Cardiac muscle cell (in vitro differentiated cells and primary cell): ENCODE measurements at regions not wholly inside any gene's neighbourhood (a gene's known extent, or its start where the extent isn't known, plus 50 kb on each side); places are given as distances from the start of the nearest gene placed in this dataset.

Source experiments
- DNase-seq, 2 donors: peaks; one replicate each; pipeline versions ENCODE4 v3.0.0 to v3.0.0-alpha.2; 2010 to 2017; ENCODE audit warnings: low read depth in 1 of 2, low spot score in 1 of 2
- H3K27ac ChIP-seq: fragments of 200-600 bp; sonication (generic); 2 replicates; pipeline ENCODE4 v1.5.1; 2016
- H3K27me3 ChIP-seq: fragments of 200-600 bp; sonication (generic); 2 replicates; pipeline ENCODE4 v1.6.0; 2016; ENCODE audit warnings: control low read depth
- H3K36me3 ChIP-seq: fragments of 200-600 bp; sonication (generic); 2 replicates; pipeline ENCODE4 v1.5.1; 2016; ENCODE audit warnings: control low read depth
- H3K4me1 ChIP-seq: fragments of 200-600 bp; sonication (generic); 2 replicates; pipeline ENCODE4 v1.8.1; 2017; ENCODE audit warnings: low read depth, mild to moderate bottlenecking, mixed run types
- H3K4me3 ChIP-seq: fragments of 200-600 bp; sonication (generic); 2 replicates; pipeline ENCODE4 v1.5.1; 2016; ENCODE audit warnings: mild to moderate bottlenecking
- H3K9me3 ChIP-seq: fragments of 200-600 bp; sonication (generic); 2 replicates; pipeline ENCODE4 v1.5.1; 2017; ENCODE audit warnings: low read depth, mild to moderate bottlenecking, control low read depth
- TF ChIP-seq, protein P1 (sequence below): IDR thresholded peaks from 2 replicates; pipeline ENCODE4 v1.5.1; 2012; ENCODE audit warnings: low read depth, mild to moderate bottlenecking, low read length

DNA sequence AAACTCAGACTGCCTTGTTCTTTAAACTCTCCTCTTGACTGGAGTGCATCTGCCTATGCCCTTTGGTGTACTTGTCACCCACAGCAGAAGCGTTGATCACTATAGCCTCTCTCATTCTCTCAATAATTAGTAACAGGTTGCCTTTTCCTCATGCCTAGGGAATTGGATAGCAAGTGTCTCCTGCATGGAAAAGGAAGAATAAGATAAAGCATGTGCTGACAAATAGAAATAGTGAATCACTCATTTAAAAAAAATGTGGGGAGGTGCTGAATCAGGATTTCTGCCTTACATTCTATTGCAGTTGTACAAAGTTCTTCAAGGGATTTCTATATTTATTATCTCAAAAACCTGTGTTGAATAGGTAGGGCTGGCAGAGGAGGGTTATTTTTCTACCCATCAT is 323.0 kb downstream of the TXNL1 start:
- TF ChIP-seq, protein P1, sequence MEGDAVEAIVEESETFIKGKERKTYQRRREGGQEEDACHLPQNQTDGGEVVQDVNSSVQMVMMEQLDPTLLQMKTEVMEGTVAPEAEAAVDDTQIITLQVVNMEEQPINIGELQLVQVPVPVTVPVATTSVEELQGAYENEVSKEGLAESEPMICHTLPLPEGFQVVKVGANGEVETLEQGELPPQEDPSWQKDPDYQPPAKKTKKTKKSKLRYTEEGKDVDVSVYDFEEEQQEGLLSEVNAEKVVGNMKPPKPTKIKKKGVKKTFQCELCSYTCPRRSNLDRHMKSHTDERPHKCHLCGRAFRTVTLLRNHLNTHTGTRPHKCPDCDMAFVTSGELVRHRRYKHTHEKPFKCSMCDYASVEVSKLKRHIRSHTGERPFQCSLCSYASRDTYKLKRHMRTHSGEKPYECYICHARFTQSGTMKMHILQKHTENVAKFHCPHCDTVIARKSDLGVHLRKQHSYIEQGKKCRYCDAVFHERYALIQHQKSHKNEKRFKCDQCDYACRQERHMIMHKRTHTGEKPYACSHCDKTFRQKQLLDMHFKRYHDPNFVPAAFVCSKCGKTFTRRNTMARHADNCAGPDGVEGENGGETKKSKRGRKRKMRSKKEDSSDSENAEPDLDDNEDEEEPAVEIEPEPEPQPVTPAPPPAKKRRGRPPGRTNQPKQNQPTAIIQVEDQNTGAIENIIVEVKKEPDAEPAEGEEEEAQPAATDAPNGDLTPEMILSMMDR, result no peak
- no peaks in the 10 kb centered on the region for H3K36me3 ChIP-seq
- H3K9me3 ChIP-seq, result no peaks in the 10 kb centered on the region

DNA sequence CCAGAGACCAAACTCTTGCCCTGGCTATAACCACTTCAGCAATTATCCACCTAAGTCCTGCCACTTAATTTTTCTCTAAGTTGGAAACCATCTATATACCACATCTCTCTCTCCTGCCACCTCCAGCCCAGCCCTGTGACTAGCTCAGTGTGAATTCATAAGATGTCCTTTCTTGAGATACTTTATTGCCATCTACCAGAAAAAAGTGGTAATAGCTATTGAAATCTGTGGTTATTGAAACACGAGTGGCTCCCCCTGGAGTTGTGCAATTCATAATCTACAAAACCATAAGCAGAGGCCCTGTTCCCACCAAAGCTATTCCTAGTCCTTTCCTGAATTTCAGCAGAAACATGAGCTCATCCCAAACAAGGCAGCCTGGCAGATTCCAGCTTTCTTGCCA is 324.0 kb downstream of the TXNL1 start:
- no peaks in the 10 kb centered on the region for H3K36me3 ChIP-seq
- peak in 1 of 2 donors; percentile 29 for DNase-seq
- no peak overlapping the region for H3K27ac ChIP-seq
- no peak overlapping the region for H3K4me3 ChIP-seq
- H3K9me3 ChIP-seq, result no peaks in the 10 kb centered on the region
- TF ChIP-seq, protein P1, result peak; percentile 16
- no peaks in the 10 kb centered on the region for H3K4me1 ChIP-seq
- H3K27me3 ChIP-seq, result no peaks in the 10 kb centered on the region

More for the DNA sequence above, 323.0 kb downstream of the TXNL1 start:
- Histone ChIP-seq H3K4me3 (no peak overlapping the region), H3K4me1 (peaks cover 1% of the 10 kb centered on the region), H3K27me3 (no peaks in the 10 kb centered on the region), H3K27ac (no peak overlapping the region)
- peak in 1 of 2 donors; percentile 31 for DNase-seq

DNA sequence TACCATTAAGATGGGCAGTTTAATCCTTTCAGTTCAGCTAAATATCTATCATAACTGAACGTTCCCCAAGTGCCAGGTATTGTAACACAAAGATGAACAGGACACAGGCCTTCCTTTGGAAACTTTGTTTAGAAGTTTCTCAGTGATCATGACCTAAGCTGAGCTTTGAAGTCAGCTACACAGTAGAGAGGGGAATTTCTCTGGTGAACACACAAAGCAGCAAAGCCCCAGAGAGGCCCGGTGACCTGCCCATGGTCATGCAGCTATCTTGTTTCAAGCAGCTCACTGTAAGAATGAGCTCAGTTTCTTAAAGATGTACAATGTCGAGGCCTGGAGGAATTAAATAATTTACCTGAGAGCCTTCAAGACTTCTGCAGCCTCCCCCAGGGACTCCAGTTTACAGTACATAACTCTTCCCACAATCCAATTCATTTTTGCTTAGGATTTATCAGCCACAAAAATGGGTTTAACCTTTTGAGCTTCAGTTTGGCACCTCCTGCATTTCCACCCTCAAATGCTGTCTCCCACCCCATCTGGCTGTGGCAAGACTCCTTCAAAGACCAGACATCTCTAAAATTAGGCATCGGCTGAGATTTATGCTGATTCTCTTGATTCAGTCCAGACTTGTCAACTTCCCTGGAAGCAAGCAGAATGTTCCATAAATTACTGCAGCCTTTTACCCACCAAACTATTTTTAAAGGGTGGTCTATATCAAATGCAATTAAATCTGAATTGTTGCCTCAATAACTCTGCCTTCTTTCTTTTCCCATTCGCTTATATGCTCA is 325.6 kb downstream of the TXNL1 start:
- TF ChIP-seq, protein P1, result no peak
- Histone ChIP-seq H3K27ac (no peak overlapping the region), H3K36me3 (no peaks in the 10 kb centered on the region), H3K9me3 (no peaks in the 10 kb centered on the region), H3K4me1 (no peaks in the 10 kb centered on the region), H3K27me3 (no peaks in the 10 kb centered on the region), H3K4me3 (no peak overlapping the region)
- DNase-seq, result no peak

DNA sequence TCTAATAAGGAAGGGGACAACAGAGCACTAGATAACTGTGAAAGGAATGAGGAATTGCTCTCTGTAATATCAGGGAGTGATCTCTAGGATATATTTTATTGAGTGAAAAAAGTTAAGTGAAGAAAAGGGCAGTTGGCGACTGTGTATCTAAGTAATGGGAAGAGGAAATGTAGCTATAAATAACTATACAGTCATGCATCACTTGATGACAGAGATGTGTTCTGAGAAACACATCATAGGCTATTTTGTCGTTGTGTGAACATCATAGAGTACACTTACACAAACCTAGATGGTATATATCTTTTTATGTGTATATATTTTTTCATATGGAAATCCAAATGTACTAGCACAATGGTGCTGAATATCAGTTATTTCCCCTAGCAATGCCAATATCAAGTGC is 329.3 kb downstream of the TXNL1 start:
- Histone ChIP-seq H3K4me1 (no peaks in the 10 kb centered on the region), H3K36me3 (no peaks in the 10 kb centered on the region), H3K4me3 (no peak overlapping the region), H3K9me3 (no peaks in the 10 kb centered on the region), H3K27me3 (no peaks in the 10 kb centered on the region), H3K27ac (no peak overlapping the region)
- no peak for DNase-seq
- TF ChIP-seq, protein P1, result no peak

DNA sequence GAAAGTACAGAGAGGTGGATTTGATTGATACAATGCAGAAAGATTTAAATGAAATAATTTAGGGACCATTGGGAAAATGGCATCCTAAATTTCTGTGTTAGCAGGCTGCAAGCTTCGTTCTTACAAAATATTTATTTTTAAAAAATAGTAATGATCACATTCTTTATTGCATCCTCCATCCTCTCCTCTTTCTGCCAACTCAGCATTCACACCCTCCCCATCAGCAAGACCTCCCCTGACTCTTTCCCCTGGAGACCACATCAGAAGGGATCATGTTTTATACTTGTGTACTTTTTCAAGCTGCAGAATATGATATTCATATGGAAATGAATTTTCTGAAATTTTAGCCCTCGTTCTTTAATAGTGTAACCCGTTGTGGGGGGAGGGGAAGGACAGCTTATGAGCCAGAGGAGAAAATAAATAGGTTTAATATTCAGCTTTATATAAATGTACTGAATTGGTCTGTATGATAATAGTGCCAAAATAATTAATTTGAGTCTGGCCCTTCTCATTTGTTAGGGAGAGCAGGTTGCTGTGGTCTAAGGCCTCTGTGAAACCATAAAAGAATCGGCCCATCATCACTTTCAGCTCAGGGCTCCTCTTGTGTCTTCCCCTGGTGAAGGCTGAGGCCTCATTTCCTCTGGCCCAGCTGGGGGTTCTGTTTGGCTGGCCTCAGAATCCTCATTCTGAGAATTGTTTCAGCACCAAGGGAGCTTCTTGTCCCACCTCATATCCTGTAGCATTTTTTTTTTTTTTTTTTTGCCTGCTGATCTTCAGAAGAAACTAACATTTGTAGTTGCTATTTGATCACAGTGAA is 330.8 kb downstream of the TXNL1 start:
- Histone ChIP-seq H3K9me3 (no peaks in the 10 kb centered on the region), H3K27ac (no peak overlapping the region), H3K36me3 (no peaks in the 10 kb centered on the region), H3K4me1 (no peaks in the 10 kb centered on the region), H3K27me3 (no peaks in the 10 kb centered on the region), H3K4me3 (no peak overlapping the region)
- no peak for DNase-seq
- TF ChIP-seq, protein P1, result no peak
